HG03066 (cell line): ENCODE measurements at regions not wholly inside any gene's neighbourhood (a gene's known extent, or its start where the extent isn't known, plus 50 kb on each side); places are given as distances from the start of the nearest gene placed in this dataset.
"Not testable (repeated sequence)": the region's sequence is repeated elsewhere in the genome, so short reads cannot be mapped to it uniquely, and the experiment has no call there.

Source experiments
- ATAC-seq: cut with Tn5 transposase; IDR thresholded peaks from one replicate; pipeline ENCODE4 v1.9.1; 2021; ENCODE audit warnings: low read depth; ENCODE audit not compliant: unreplicated experiment

DNA sequence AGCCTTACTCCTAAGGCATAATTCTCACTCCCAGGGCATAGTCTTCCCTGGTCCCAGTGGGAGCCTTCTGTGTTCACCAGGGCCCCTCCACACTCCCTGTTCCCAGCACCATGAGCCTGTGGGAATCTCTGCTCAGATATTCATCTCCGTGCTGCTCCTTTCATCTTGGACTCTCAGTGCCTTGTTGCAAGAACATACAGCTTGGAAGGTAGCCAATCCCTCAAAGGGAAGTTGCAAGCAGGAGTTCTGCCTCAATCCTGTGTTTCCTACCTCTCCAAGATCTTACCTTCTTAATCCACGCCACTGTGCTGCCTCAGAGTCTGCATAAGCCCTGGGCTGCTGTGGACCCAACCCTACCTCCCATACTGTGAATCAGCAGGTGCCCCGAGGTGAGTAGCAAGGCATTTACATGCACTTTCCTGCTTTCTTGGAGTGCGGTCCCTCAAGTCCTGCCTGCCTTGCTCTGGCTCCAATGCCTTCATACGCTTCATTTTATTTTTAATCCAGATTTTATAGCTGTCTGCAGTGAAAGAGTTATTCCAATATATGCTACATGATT lies 413.8 kb upstream of the RAB6C start:
- ATAC-seq: no peak

GRCh38 chr2:129570812-129571211 lies 408.7 kb upstream of the RAB6C start:
- ATAC-seq: not testable (repeated sequence)

DNA sequence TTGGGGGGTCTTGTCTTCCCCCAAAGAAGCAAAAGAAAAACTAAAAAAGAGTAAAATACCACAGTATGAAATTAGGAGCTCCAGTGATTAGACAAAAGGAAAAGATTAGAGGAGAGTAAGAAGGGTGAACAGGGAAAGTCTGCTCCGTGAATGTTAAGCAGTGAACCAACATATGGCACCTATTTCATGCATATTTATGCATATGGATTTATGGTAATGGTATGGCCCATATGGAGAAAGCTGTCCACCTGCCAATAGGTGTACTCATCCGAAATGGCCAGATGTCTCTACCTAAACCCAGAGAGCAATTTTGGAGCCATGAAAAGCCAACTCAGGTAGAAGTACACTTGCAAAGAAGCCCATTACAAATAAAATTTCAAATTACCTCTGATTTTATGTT lies 404.0 kb upstream of the RAB6C start:
- no peak for ATAC-seq

DNA sequence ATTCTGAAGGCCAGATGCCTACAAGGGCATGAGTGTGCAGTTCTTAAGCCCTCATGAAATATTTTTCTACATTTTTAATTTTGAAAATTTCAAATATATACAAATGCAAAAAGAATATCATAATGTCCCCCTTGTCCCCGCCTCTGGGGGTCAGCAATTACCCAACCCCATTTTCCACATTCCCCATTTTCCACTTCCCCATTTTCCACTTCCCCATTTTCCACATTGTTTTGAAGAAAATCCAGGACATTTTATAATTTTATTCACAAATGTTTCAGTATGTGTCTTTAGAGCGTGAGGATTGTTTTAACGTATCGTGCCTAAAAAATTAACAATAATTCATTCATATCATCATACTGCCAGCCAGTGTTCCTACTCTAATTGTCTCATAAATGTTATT lies 403.6 kb upstream of the RAB6C start:
- ATAC-seq: no peak

GRCh38 chr2:129580001-129580400 lies 399.5 kb upstream of the RAB6C start:
- ATAC-seq: no peak

GRCh38 chr2:129585760-129586159 lies 393.7 kb upstream of the RAB6C start:
- ATAC-seq: no peak

DNA sequence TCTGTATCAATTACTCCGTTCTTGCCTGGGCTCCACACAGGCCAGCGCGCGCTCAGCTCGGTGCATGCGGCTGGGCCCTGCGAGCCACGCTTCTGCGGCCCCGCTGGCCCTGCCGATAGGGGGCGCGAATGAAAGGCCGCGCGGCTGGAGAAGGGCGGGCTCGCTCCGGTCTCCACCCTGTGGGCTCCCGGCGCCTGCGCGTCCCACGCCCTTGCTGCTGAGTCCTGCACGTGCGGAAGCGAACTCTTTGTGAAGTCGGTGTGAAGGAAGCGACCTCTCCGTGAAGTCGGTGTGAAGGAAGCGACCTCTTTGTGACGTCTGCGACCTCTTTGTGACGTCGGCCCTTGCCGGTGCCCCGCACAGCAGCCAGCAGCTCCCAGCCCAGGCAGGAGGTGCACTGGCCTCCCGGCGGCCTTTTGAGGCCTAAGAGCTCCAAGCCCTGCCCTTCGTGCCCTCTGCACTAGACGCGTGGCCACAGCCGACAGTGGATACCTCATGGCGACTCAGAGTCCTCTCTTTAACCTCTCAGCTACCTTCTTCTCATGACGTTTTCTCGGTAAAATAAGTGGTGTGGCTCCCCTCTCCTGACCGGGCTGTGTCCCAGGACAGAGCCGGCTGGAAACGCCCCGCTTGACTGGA lies 391.9 kb upstream of the RAB6C start:
- no peak for ATAC-seq

DNA sequence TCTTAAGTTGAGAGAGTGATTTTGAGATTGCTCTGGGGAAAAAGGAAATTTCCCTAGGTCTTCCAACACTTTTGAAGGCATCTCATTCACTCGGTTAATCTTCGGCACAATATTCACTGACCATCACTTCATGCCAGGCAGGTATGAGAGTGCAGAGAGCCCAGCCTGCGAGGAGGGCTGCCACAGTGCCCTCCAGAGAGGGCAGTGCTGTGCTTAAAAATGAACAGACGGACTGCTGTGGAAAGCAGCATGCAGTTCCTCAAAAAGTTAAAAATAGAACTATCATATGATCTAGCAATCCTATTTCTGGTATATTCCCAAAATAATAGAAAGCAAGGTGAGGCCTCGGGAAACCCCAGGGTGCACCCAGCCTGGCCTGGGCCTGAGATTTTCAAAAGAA lies 374.9 kb upstream of the RAB6C start:
- ATAC-seq: no peak

GRCh38 chr2:129605646-129606045 lies 373.8 kb upstream of the RAB6C start:
- ATAC-seq: no peak

- no peak for ATAC-seq
These were observed 372.8 kb upstream of the RAB6C start for GRCh38 chr2:129606496-129607270.

DNA sequence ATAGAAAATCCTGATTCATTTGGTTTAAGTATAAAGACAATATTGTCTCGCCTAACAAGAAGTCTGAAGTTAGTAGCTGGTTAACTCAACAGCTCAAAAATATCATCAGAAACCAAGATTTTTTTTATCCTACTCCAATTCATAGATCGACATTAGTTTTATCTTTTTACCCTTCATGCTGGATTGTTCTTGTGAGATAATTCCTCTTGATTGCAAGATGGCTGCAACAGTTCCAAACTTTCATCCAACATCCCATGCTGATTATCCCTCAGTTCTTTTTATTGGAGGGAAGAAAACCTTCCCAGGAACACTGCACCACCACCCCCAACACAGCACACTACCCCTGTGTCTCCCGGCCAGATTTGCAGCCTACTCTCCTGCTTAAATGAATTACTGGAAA lies 370.2 kb upstream of the RAB6C start:
- ATAC-seq: no peak

DNA sequence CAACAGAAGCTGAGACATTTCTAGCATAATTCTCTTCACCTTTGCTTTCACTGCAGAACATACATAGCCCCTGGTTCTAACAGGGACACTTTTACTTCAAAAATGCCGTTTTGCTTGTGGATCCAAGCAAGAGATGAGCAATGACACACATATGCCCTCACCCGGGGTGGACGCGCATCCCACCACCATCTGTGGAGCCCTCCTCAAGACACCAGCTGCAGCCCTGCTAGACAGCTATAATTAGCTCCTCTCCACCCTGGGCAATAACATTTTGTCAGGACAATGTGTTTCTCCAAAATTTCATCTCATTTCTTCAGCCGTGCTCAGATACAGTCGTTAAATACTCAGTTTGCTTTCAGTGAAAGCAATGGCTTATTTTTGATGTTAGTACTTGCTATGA lies 368.7 kb upstream of the RAB6C start:
- no peak for ATAC-seq

DNA sequence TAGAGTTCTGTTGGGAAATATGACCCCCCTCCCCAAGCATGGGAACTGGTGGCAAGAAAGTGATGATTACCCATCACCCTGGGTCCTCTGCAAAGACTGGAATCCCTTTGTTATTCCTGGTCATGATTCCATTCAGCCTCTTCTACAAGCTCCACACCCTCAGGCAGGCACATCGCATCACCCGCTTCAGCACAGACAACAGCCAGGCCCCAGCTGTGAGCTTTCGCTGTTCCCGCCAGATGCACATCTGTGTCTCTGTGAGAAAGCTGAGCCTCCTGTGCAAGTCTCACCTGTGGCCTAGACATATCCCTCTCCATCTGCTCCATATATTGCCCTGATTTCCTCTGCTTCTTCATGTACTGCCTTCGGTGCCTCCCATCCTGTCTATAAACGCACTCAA lies 368.0 kb upstream of the RAB6C start:
- no peak for ATAC-seq

DNA sequence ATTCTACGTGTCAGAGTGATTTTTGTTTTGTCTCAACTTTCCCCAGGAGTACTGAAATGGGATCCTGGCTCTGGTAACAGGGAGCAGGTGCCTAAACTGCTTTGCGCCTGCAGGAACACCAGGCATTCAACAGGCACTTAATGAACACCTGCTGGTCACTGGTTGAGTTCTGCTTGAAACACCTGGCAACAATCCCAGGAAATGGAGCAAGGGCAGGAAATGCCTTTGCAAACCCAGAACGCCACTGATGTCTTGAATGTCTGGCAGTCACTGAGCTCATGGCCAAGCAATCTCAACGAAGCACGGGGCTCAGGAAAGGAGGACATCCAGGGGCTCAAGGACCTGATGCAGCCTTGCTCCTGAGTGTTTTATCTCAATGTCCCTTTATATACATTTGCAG lies 360.0 kb upstream of the RAB6C start:
- no peak for ATAC-seq

GRCh38 chr2:129620411-129620810 lies 359.1 kb upstream of the RAB6C start:
- no peak for ATAC-seq

- ATAC-seq: no peak
These were observed 355.7 kb upstream of the RAB6C start for GRCh38 chr2:129623783-129624182.

DNA sequence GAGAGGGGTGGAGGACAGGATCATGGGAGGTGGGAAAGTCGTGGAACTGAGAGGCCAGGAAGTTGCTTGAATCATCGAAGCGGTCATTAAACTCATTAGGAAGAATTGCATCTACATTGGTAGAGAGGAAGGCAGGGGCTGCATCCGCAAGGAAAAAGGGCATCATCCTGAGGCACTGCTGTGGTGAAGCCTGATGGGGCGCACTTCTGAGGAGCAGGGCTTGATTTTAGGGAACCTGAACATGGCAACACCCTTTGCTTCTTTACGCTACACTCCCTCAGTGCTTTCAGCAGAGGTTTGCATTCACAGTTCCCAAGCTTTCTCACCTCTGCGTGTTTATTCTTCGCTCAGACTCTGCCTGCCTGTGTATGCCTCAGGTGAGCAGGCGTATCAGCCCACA lies 352.0 kb upstream of the RAB6C start:
- no peak for ATAC-seq

DNA sequence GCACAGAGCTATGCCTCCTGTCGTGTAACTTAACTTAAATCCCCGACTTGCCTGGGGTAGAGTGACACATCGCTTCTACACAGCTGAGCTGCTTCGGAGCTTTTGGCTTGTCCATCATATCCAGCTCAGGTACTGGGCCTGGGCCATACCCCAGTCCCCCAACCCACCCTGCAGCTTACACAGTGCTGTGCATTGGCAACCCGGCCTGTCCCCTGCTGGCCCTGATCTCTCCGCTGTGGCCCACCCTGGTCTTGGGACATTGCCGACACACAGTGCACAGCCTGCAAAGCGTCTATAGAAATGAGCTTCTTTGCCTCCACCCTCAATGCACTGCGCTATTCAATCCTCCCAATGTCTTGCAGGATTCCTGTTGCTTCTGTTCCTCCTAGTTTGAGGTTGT lies 342.8 kb upstream of the RAB6C start:
- no peak for ATAC-seq

GRCh38 chr2:129641371-129641770 lies 338.1 kb upstream of the RAB6C start:
- ATAC-seq: no peak

GRCh38 chr2:129642526-129643043 lies 336.9 kb upstream of the RAB6C start:
- no peak for ATAC-seq

GRCh38 chr2:129645335-129645734 lies 334.1 kb upstream of the RAB6C start:
- ATAC-seq: no peak

- no peak for ATAC-seq
These were observed 333.4 kb upstream of the RAB6C start for GRCh38 chr2:129646107-129646506.
